ENCODE measurements at regions not wholly inside any gene's neighbourhood (a gene's known extent, or its start where the extent isn't known, plus 50 kb on each side); places are given as distances from the start of the nearest gene placed in this dataset.

DNA sequence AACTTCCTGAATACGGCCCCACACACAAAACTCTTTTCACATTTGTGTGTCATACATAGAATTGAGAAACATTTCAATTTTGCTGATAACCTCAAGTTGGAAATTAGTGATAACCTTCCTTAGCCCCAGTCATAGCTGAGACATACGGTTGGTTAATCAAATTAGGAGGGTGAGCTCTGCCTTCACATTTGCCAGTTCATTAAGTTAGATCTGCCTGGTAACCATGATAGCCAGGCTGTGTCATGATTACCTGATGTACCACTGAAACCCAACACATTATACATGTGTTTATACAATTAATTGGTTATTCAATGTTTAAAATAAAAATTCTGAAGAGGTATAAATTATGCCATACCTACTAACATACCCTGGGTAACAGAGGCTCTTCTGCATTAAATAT lies 60.8 kb upstream of the RAB11FIP2 start:
- no peak for TF ChIP-seq EP300 (IDR thresholded peaks at IDR 0.05; ENCODE audit: borderline replicate concordance in 1 of 2, low read depth in 1 of 2, low read length in 1 of 2)
- no peak for TF ChIP-seq RCOR1 (IDR thresholded peaks at IDR 0.05; ENCODE audit: low read length)
- no peak for TF ChIP-seq EZH2phosphoT487 (IDR thresholded peaks at IDR 0.05; ENCODE audit: borderline replicate concordance, low read depth)
- TF ChIP-seq, protein P1, sequence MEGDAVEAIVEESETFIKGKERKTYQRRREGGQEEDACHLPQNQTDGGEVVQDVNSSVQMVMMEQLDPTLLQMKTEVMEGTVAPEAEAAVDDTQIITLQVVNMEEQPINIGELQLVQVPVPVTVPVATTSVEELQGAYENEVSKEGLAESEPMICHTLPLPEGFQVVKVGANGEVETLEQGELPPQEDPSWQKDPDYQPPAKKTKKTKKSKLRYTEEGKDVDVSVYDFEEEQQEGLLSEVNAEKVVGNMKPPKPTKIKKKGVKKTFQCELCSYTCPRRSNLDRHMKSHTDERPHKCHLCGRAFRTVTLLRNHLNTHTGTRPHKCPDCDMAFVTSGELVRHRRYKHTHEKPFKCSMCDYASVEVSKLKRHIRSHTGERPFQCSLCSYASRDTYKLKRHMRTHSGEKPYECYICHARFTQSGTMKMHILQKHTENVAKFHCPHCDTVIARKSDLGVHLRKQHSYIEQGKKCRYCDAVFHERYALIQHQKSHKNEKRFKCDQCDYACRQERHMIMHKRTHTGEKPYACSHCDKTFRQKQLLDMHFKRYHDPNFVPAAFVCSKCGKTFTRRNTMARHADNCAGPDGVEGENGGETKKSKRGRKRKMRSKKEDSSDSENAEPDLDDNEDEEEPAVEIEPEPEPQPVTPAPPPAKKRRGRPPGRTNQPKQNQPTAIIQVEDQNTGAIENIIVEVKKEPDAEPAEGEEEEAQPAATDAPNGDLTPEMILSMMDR (IDR thresholded peaks at IDR 0.05), result no peak
- no peak for TF ChIP-seq FOXJ3 (CRISPR knock-in tag; IDR thresholded peaks at IDR 0.05)

All from SK-N-SH (cell line).